Neuronal stem cell (in vitro differentiated cells): ENCODE measurements at regions not wholly inside any gene's neighbourhood (a gene's known extent, or its start where the extent isn't known, plus 50 kb on each side); places are given as distances from the start of the nearest gene placed in this dataset.

Experiments
- DNase-seq: peaks from one replicate; pipeline ENCODE4 v3.0.0-alpha.2; 2013; ENCODE audit warnings: low spot score
- H2AFZ ChIP-seq: one replicate; pipeline ENCODE4 v1.6.1; 2013; ENCODE audit warnings: mild to moderate bottlenecking, low read length, inconsistent platforms
- H2AK5ac ChIP-seq: 2 replicates; pipeline ENCODE4 v1.6.1; 2013; ENCODE audit warnings: low read depth, mild to moderate bottlenecking, inconsistent platforms, low read length, moderate library complexity, mixed read lengths
- H2BK120ac ChIP-seq: 2 replicates; pipeline ENCODE4 v1.6.1; 2013; ENCODE audit warnings: low read depth, mild to moderate bottlenecking, inconsistent platforms, low read length, moderate library complexity, mixed read lengths
- H2BK12ac ChIP-seq: one replicate; pipeline ENCODE4 v1.6.1; 2013; ENCODE audit warnings: low read length, inconsistent platforms
- H2BK15ac ChIP-seq: 2 replicates; pipeline ENCODE4 v1.6.1; 2013; ENCODE audit warnings: mild to moderate bottlenecking, low read length, inconsistent platforms, mixed read lengths
- H2BK5ac ChIP-seq: one replicate; pipeline ENCODE4 v1.6.1; 2013; ENCODE audit warnings: inconsistent platforms, mild to moderate bottlenecking, low read length, moderate library complexity
- H3K14ac ChIP-seq: one replicate; pipeline ENCODE4 v1.6.1; 2013; ENCODE audit warnings: low read length, inconsistent platforms
- H3K18ac ChIP-seq: 2 replicates; pipeline ENCODE4 v1.6.1; 2013; ENCODE audit warnings: low read length, inconsistent platforms
- H3K23ac ChIP-seq: 2 replicates; pipeline ENCODE4 v1.6.1; 2013; ENCODE audit warnings: low read depth, mild to moderate bottlenecking, mixed read lengths, low read length, inconsistent platforms; ENCODE audit not compliant: poor library complexity
- H3K27ac ChIP-seq: replicated peaks from 3 replicates; pipeline ENCODE4 v1.5.1; 2013; ENCODE audit warnings: low read length, inconsistent platforms
- H3K27me3 ChIP-seq, 3 experiments: 2 replicates each; pipeline ENCODE4 v1.6.1; 2013; ENCODE audit warnings: low read length in 3 of 3, mild to moderate bottlenecking in 2 of 3, inconsistent platforms in 1 of 3, low read depth in 1 of 3, mixed read lengths in 1 of 3, moderate library complexity in 1 of 3; ENCODE audit not compliant: control insufficient read depth in 3 of 3, insufficient read depth in 3 of 3
- H3K36me3 ChIP-seq, 2 donors: replicated peaks in 1 of 2; 2 replicates each; pipeline ENCODE4 v1.6.1; 2013; ENCODE audit warnings: low read length in 2 of 2; ENCODE audit not compliant: control insufficient read depth in 2 of 2, insufficient read depth in 2 of 2
- H3K4ac ChIP-seq: 2 replicates; pipeline ENCODE4 v1.6.1; 2013; ENCODE audit warnings: inconsistent platforms, mild to moderate bottlenecking, low read length, moderate library complexity
- H3K4me1 ChIP-seq, 2 donors: 1 replicate in 1 of 2; 2 replicates in 1 of 2; pipeline ENCODE4 v1.6.1; 2013; ENCODE audit warnings: low read length in 2 of 2, low read depth in 1 of 2; ENCODE audit not compliant: control insufficient read depth in 2 of 2, insufficient read depth in 1 of 2
- H3K4me2 ChIP-seq: one replicate; pipeline ENCODE4 v1.6.1; 2013; ENCODE audit warnings: mild to moderate bottlenecking, low read length, inconsistent platforms; ENCODE audit not compliant: insufficient read depth, poor library complexity, severe bottlenecking
- H3K4me3 ChIP-seq, 2 donors: 2 replicates each; pipeline ENCODE4 v1.5.1; 2013; ENCODE audit warnings: low read length in 2 of 2, mild to moderate bottlenecking in 2 of 2, inconsistent platforms in 1 of 2, moderate library complexity in 1 of 2
- H3K79me1 ChIP-seq: one replicate; pipeline ENCODE4 v1.6.1; 2013; ENCODE audit warnings: low read depth, mild to moderate bottlenecking, inconsistent platforms, low read length, moderate library complexity
- H3K9ac ChIP-seq: one replicate; pipeline ENCODE4 v1.6.1; 2013; ENCODE audit warnings: mild to moderate bottlenecking, low read depth, low read length, inconsistent platforms; ENCODE audit not compliant: poor library complexity
- H3K9me3 ChIP-seq, 2 donors: replicated peaks in 1 of 2; 2 replicates each; pipeline versions ENCODE3 to v1.6.1; 2013; ENCODE audit warnings: low read length in 2 of 2, mild to moderate bottlenecking in 2 of 2, inconsistent platforms in 1 of 2, low read depth in 1 of 2, mixed read lengths in 1 of 2, moderate library complexity in 1 of 2; ENCODE audit not compliant: control insufficient read depth in 2 of 2, insufficient read depth in 1 of 2
- H4K8ac ChIP-seq: one replicate; pipeline ENCODE4 v1.6.1; 2013; ENCODE audit warnings: low read depth, mild to moderate bottlenecking, inconsistent platforms, low read length, moderate library complexity
- H4K91ac ChIP-seq: one replicate; pipeline ENCODE4 v1.6.1; 2013; ENCODE audit warnings: low read length, low read depth, mild to moderate bottlenecking, inconsistent platforms; ENCODE audit not compliant: poor library complexity
- WGBS, 2 donors: extraction: QIAGEN DNeasy Blood & Tissue Kit; methylation state at CpG; one replicate each; pipeline ENCODE4 v1.1.7; 2013; ENCODE audit warnings: missing lambda C conversion rate in 2 of 2, mixed read lengths in 1 of 2; ENCODE audit not compliant: insufficient read length in 2 of 2, insufficient replicate concordance in 1 of 2; ENCODE audit errors: extremely low coverage in 2 of 2; 5-methylcytosine and 5-hydroxymethylcytosine counted together

DNA sequence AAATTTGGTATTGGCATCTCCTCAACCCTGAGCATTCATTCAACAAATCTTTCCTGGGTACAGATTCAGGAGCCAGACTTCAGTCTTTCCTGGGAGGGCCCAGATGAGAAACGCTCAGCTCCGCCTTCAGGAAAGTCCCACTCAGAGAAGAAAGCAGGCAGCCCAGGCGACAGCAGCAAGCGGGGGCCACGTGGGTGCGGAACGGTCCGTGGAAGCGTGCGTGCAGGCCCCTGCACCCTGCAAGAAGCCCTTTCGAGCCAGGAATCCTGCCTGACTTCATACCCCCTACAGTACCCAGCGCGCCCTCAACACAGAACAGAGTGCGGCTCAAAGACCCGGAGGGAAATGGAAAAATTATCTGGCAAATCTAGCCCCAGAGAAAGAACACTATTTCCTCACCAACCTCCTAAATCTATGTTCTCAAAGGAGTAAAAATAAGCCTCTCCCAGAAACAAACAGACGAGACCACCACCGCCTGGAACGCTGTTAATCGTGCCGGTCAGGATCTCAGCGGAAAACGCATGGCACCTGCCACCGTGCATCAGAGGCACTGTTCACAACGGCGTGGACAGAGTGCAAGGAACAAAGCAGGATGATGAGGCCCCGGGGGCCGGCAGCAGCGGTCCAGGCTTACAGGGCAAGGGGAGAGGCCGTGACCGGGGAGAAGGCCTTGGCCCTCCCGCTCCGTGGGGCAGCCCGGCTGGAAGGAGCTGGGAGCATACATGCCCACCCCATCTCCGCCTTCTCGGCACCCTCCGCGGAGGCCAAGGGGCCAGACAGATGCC is 318.3 kb downstream of the EIPR1 start:
- DNase-seq = no peak
- Histone ChIP-seq H4K91ac (no peak overlapping the region), H3K27ac (no peak overlapping the region), H3K36me3 (no peaks in the 10 kb centered on the region), H3K4me3 (no peak overlapping the region), H2AK5ac (no peak overlapping the region), H2BK12ac (no peak overlapping the region), H2AFZ (peak overlapping the region; percentile 21), H3K27me3 (peaks cover 0 to 8% (median 0%) of the 10 kb centered on the region in 3 experiments), H4K8ac (no peak overlapping the region), H2BK5ac (peak overlapping the region; percentile 61), H3K4me2 (no peak overlapping the region), H3K4ac (no peak overlapping the region), H2BK120ac (no peak overlapping the region), H3K23ac (no peak overlapping the region), H3K18ac (peak overlapping the region; percentile 74), H3K14ac (no peak overlapping the region), H2BK15ac (no peak overlapping the region), H3K9me3 (no peaks in the 10 kb centered on the region), H3K4me1 (no peaks in the 10 kb centered on the region), H3K9ac (no peak overlapping the region), H3K79me1 (no peaks in the 10 kb centered on the region)
- no CpG with 5 or more reads among the region's 37 CpGs for WGBS, 2 donors

DNA sequence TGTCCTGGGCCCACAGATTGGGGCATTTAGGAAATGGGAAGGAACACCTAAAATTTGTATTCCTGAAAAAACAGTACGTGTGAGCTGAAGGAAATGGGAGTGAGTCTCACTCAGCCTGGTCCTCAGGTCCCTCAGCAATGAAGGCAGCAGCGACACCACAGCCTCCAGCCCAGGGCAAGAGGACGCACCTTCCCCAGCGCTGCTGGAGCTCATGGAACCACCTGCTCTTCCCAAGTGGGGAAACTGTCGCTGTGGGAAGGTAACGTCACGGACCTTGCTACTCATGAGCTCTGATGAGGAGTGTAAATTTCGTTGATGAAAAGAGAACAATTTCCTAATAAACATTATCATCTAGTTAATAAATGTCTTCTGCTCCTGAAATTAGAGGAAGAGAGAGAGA is 323.6 kb downstream of the EIPR1 start:
- no CpG with 5 or more reads among the region's 8 CpGs for WGBS, 2 donors
- no peak overlapping the region for H2BK15ac ChIP-seq

DNA sequence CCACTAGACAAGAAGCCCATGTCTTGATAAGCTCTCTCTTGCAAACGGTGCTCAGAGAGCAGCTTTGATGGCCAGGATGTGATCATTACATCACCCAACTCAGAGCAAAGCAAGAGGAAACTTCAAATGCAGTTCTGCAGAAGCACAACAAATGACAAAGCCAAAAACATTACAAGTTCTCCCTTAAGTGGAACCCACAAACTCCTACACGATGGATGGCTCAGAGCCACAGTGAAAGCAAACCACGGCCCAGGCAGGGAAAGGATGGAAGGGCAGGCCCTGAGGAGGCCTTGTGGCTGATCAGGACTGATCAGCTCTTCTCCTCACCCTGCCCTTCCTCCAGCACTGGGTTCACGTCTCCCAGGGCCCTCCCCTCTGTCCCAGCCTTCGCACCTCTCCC is 326.4 kb downstream of the EIPR1 start:
- no peak overlapping the region for H3K4me2 ChIP-seq
- H3K4me1 ChIP-seq = no peaks in the 10 kb centered on the region
- no peak overlapping the region for H3K27ac ChIP-seq
- H3K27me3 ChIP-seq = peaks cover 0 to 10% (median 0%) of the 10 kb centered on the region in 3 experiments
- H2AK5ac ChIP-seq = no peak overlapping the region
- no peak overlapping the region for H3K14ac ChIP-seq
- no peak overlapping the region for H2BK120ac ChIP-seq
- no peak overlapping the region for H2BK12ac ChIP-seq
- H3K9ac ChIP-seq = no peak overlapping the region
- H2BK5ac ChIP-seq = no peak overlapping the region
- DNase-seq = no peak
- H3K18ac ChIP-seq = peak overlapping the region; percentile 41
- no peak overlapping the region for H4K91ac ChIP-seq
- H2BK15ac ChIP-seq = no peak overlapping the region
- no peak overlapping the region for H3K4me3 ChIP-seq
- peaks cover under 1% of the 10 kb centered on the region for H3K79me1 ChIP-seq
- H4K8ac ChIP-seq = no peak overlapping the region
- H3K36me3 ChIP-seq = peaks cover 0 to 1% of the 10 kb centered on the region in 2 donors
- peaks cover 0 to under 1% of the 10 kb centered on the region in 2 donors for H3K9me3 ChIP-seq
- no peak overlapping the region for H2AFZ ChIP-seq
- WGBS, 2 donors = no CpG with 5 or more reads among the region's 5 CpGs
- H3K4ac ChIP-seq = no peak overlapping the region
- H3K23ac ChIP-seq = no peak overlapping the region

More for the DNA sequence above, 323.6 kb downstream of the EIPR1 start:
- H2AFZ ChIP-seq = no peak overlapping the region
- no peak overlapping the region for H2BK12ac ChIP-seq
- no peak overlapping the region for H2AK5ac ChIP-seq
- H3K18ac ChIP-seq = peak overlapping the region; percentile 13
- H2BK120ac ChIP-seq = no peak overlapping the region
- H3K14ac ChIP-seq = no peak overlapping the region
- DNase-seq = no peak
- no peaks in the 10 kb centered on the region for H3K4me1 ChIP-seq
- no peak overlapping the region for H3K4me3 ChIP-seq
- peaks cover 0 to 10% (median 0%) of the 10 kb centered on the region in 3 experiments for H3K27me3 ChIP-seq
- H3K4me2 ChIP-seq = no peak overlapping the region
- H4K8ac ChIP-seq = no peak overlapping the region
- no peak overlapping the region for H4K91ac ChIP-seq
- H3K23ac ChIP-seq = no peak overlapping the region
- no peak overlapping the region for H3K4ac ChIP-seq
- no peak overlapping the region for H3K9ac ChIP-seq
- H2BK5ac ChIP-seq = no peak overlapping the region
- no peak overlapping the region for H3K27ac ChIP-seq
- H3K9me3 ChIP-seq = no peaks in the 10 kb centered on the region
- H3K36me3 ChIP-seq = no peaks in the 10 kb centered on the region
- H3K79me1 ChIP-seq = no peaks in the 10 kb centered on the region

DNA sequence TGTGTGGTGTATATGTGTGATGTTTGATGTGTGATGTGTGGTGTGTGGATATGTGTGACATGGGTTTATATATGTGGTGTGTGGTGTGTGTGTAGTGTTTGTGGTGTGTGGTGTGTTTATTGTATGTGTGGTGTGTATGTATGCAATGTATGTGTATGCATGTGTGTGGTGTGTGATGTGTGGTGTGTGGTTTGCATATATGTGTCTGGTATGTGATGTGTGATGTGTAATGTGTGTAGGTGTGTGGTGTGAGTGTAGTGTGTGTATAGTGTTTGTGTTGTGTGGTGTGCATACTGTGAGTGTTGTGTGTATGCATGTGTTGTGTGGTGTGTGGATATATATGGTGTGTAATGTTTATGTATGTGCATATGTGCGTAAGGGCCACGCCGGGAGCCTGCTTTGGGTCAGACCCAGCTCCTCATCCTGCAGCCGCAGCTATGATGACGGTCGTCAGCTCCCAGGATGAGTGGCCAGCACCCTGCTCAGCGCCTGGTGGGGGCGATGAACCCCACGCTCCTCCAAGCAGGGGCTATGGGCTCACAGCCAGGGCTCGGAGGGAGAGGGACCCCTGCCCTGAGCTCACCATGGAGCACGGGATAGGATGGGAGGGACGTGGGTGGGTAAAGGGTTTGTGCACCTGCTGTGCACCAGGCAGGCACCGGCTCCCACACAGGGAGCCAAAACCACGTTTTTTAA is 331.3 kb downstream of the EIPR1 start:
- Histone ChIP-seq H2BK120ac (no peak overlapping the region), H3K4me2 (no peak overlapping the region), H3K9ac (peak overlapping the region; percentile 50), H2AFZ (no peak overlapping the region), H3K23ac (no peak overlapping the region), H3K27ac (no peak overlapping the region), H3K36me3 (peaks cover 0 to 9% of the 10 kb centered on the region in 2 donors), H3K79me1 (peaks cover 9% of the 10 kb centered on the region), H3K27me3 (peaks cover 0 to 4% (median 4%) of the 10 kb centered on the region in 3 experiments), H3K18ac (no peak overlapping the region), H3K4ac (no peak overlapping the region), H2AK5ac (no peak overlapping the region), H3K4me1 (peaks cover 0 to 4% of the 10 kb centered on the region in 2 donors), H4K8ac (no peak overlapping the region), H3K9me3 (peaks cover 0 to 15% of the 10 kb centered on the region in 2 donors), H2BK15ac (no peak overlapping the region), H3K4me3 (peak overlapping the region in 1 of 2 donors; percentile 59), H2BK12ac (no peak overlapping the region), H4K91ac (peak overlapping the region; percentile 48), H2BK5ac (no peak overlapping the region), H3K14ac (peak overlapping the region; percentile 92)
- DNase-seq = no peak
- no CpG with 5 or more reads among the region's 14 CpGs for WGBS, 2 donors
